ENCODE measurements at regions not wholly inside any gene's neighbourhood (a gene's known extent, or its start where the extent isn't known, plus 50 kb on each side); places are given as distances from the start of the nearest gene placed in this dataset.

GRCh38 chr2:207318181-207318628 is 152.5 kb upstream of the KLF7 start:
- Histone ChIP-seq H3K4me3 (ENCODE audit: low read depth, low read length) (no peak overlapping the region), H3K27me3 (ENCODE audit: control insufficient read depth, insufficient read depth, low read length) (no peaks in the 10 kb centered on the region), H3K27ac (ENCODE audit: low read depth, low read length) (no peak overlapping the region), H3K36me3 (ENCODE audit: control insufficient read depth, insufficient read depth, low read length) (no peaks in the 10 kb centered on the region), H3K4me1 (ENCODE audit: control insufficient read depth, insufficient read depth, low read length) (no peaks in the 10 kb centered on the region), H3K9me3 (ENCODE audit: control insufficient read depth, insufficient read depth, low read length) (no peaks in the 10 kb centered on the region)
- no peak for DNase-seq (ENCODE audit: low read depth in 4 of 6, low spot score in 6 of 6)
- WGBS (ENCODE audit: insufficient coverage) = 93% methylated on average over 1 of the region's 4 CpGs

GRCh38 chr2:207319316-207319715 is 153.6 kb upstream of the KLF7 start:
- no peak for DNase-seq (ENCODE audit: low read depth in 4 of 6, low spot score in 6 of 6)

GRCh38 chr2:207320381-207321159 is 154.8 kb upstream of the KLF7 start:
- DNase-seq (ENCODE audit: low read depth in 4 of 6, low spot score in 6 of 6) = no peak
- H3K27ac ChIP-seq (ENCODE audit: low read depth, low read length) = no peak overlapping the region
- H3K36me3 ChIP-seq (ENCODE audit: control insufficient read depth, insufficient read depth, low read length) = no peaks in the 10 kb centered on the region
- H3K27me3 ChIP-seq (ENCODE audit: control insufficient read depth, insufficient read depth, low read length) = no peaks in the 10 kb centered on the region
- H3K4me1 ChIP-seq (ENCODE audit: control insufficient read depth, insufficient read depth, low read length) = no peaks in the 10 kb centered on the region
- 80% methylated on average over 1 of the region's 5 CpGs for WGBS (ENCODE audit: insufficient coverage)
- no peak overlapping the region for H3K4me3 ChIP-seq (ENCODE audit: low read depth, low read length)
- no peaks in the 10 kb centered on the region for H3K9me3 ChIP-seq (ENCODE audit: control insufficient read depth, insufficient read depth, low read length)

More at GRCh38 chr2:207319316-207319715, 153.6 kb upstream of the KLF7 start:
- no peaks in the 10 kb centered on the region for H3K36me3 ChIP-seq (ENCODE audit: control insufficient read depth, insufficient read depth, low read length)
- H3K4me3 ChIP-seq (ENCODE audit: low read depth, low read length) = no peak overlapping the region
- no peak overlapping the region for H3K27ac ChIP-seq (ENCODE audit: low read depth, low read length)
- H3K27me3 ChIP-seq (ENCODE audit: control insufficient read depth, insufficient read depth, low read length) = no peaks in the 10 kb centered on the region
- H3K9me3 ChIP-seq (ENCODE audit: control insufficient read depth, insufficient read depth, low read length) = no peaks in the 10 kb centered on the region
- H3K4me1 ChIP-seq (ENCODE audit: control insufficient read depth, insufficient read depth, low read length) = no peaks in the 10 kb centered on the region

- DNase-seq (ENCODE audit: low read depth in 4 of 6, low spot score in 6 of 6) = no peak
- Histone ChIP-seq H3K27me3 (ENCODE audit: control insufficient read depth, insufficient read depth, low read length) (no peaks in the 10 kb centered on the region), H3K36me3 (ENCODE audit: control insufficient read depth, insufficient read depth, low read length) (no peaks in the 10 kb centered on the region), H3K9me3 (ENCODE audit: control insufficient read depth, insufficient read depth, low read length) (no peaks in the 10 kb centered on the region), H3K27ac (ENCODE audit: low read depth, low read length) (no peak overlapping the region), H3K4me1 (ENCODE audit: control insufficient read depth, insufficient read depth, low read length) (no peaks in the 10 kb centered on the region), H3K4me3 (ENCODE audit: low read depth, low read length) (no peak overlapping the region)
- WGBS (ENCODE audit: insufficient coverage) = no CpG with 5 or more reads among the region's 1 CpG
These were observed 155.8 kb upstream of the KLF7 start for GRCh38 chr2:207321514-207321913.

GRCh38 chr2:207324001-207324400 is 158.3 kb upstream of the KLF7 start:
- no peak for DNase-seq (ENCODE audit: low read depth in 4 of 6, low spot score in 6 of 6)
- H3K4me1 ChIP-seq (ENCODE audit: control insufficient read depth, insufficient read depth, low read length) = no peaks in the 10 kb centered on the region
- H3K9me3 ChIP-seq (ENCODE audit: control insufficient read depth, insufficient read depth, low read length) = no peaks in the 10 kb centered on the region
- no peaks in the 10 kb centered on the region for H3K27me3 ChIP-seq (ENCODE audit: control insufficient read depth, insufficient read depth, low read length)
- H3K36me3 ChIP-seq (ENCODE audit: control insufficient read depth, insufficient read depth, low read length) = no peaks in the 10 kb centered on the region
- H3K27ac ChIP-seq (ENCODE audit: low read depth, low read length) = no peak overlapping the region
- H3K4me3 ChIP-seq (ENCODE audit: low read depth, low read length) = no peak overlapping the region
- WGBS (ENCODE audit: insufficient coverage) = 90% methylated on average over 1 of the region's 1 CpG

- no peaks in the 10 kb centered on the region for H3K4me1 ChIP-seq (ENCODE audit: control insufficient read depth, insufficient read depth, low read length)
- H3K27ac ChIP-seq (ENCODE audit: low read depth, low read length) = no peak overlapping the region
- H3K9me3 ChIP-seq (ENCODE audit: control insufficient read depth, insufficient read depth, low read length) = no peaks in the 10 kb centered on the region
- WGBS (ENCODE audit: insufficient coverage) = no CpG with 5 or more reads among the region's 1 CpG
- no peaks in the 10 kb centered on the region for H3K27me3 ChIP-seq (ENCODE audit: control insufficient read depth, insufficient read depth, low read length)
- no peaks in the 10 kb centered on the region for H3K36me3 ChIP-seq (ENCODE audit: control insufficient read depth, insufficient read depth, low read length)
- DNase-seq (ENCODE audit: low read depth in 4 of 6, low spot score in 6 of 6) = no peak
- H3K4me3 ChIP-seq (ENCODE audit: low read depth, low read length) = no peak overlapping the region
These were observed 161.8 kb upstream of the KLF7 start for GRCh38 chr2:207327513-207327912.

GRCh38 chr2:207328944-207329386 is 163.2 kb upstream of the KLF7 start:
- no peak overlapping the region for H3K27ac ChIP-seq (ENCODE audit: low read depth, low read length)
- no peaks in the 10 kb centered on the region for H3K9me3 ChIP-seq (ENCODE audit: control insufficient read depth, insufficient read depth, low read length)
- 75% methylated on average over 1 of the region's 1 CpG for WGBS (ENCODE audit: insufficient coverage)
- no peaks in the 10 kb centered on the region for H3K4me1 ChIP-seq (ENCODE audit: control insufficient read depth, insufficient read depth, low read length)
- H3K4me3 ChIP-seq (ENCODE audit: low read depth, low read length) = no peak overlapping the region
- no peaks in the 10 kb centered on the region for H3K36me3 ChIP-seq (ENCODE audit: control insufficient read depth, insufficient read depth, low read length)
- DNase-seq (ENCODE audit: low read depth in 4 of 6, low spot score in 6 of 6) = no peak
- H3K27me3 ChIP-seq (ENCODE audit: control insufficient read depth, insufficient read depth, low read length) = no peaks in the 10 kb centered on the region

- DNase-seq (ENCODE audit: low read depth in 4 of 6, low spot score in 6 of 6) = peak in 1 of 6 donors; percentile 51
- no peaks in the 10 kb centered on the region for H3K27me3 ChIP-seq (ENCODE audit: control insufficient read depth, insufficient read depth, low read length)
- 82% methylated on average over 7 of the region's 7 CpGs for WGBS (ENCODE audit: insufficient coverage)
- no peaks in the 10 kb centered on the region for H3K36me3 ChIP-seq (ENCODE audit: control insufficient read depth, insufficient read depth, low read length)
- no peak overlapping the region for H3K27ac ChIP-seq (ENCODE audit: low read depth, low read length)
- H3K4me1 ChIP-seq (ENCODE audit: control insufficient read depth, insufficient read depth, low read length) = peaks cover 8% of the 10 kb centered on the region
- no peak overlapping the region for H3K4me3 ChIP-seq (ENCODE audit: low read depth, low read length)
- H3K9me3 ChIP-seq (ENCODE audit: control insufficient read depth, insufficient read depth, low read length) = no peaks in the 10 kb centered on the region
These were observed 165.2 kb upstream of the KLF7 start for GRCh38 chr2:207330912-207331311.

GRCh38 chr2:207331674-207332073 is 165.9 kb upstream of the KLF7 start:
- Histone ChIP-seq H3K4me3 (ENCODE audit: low read depth, low read length) (no peak overlapping the region), H3K27ac (ENCODE audit: low read depth, low read length) (no peak overlapping the region), H3K4me1 (ENCODE audit: control insufficient read depth, insufficient read depth, low read length) (peaks cover 8% of the 10 kb centered on the region), H3K9me3 (ENCODE audit: control insufficient read depth, insufficient read depth, low read length) (no peaks in the 10 kb centered on the region), H3K27me3 (ENCODE audit: control insufficient read depth, insufficient read depth, low read length) (no peaks in the 10 kb centered on the region), H3K36me3 (ENCODE audit: control insufficient read depth, insufficient read depth, low read length) (no peaks in the 10 kb centered on the region)
- DNase-seq (ENCODE audit: low read depth in 4 of 6, low spot score in 6 of 6) = no peak
- WGBS (ENCODE audit: insufficient coverage) = no CpG with 5 or more reads among the region's 6 CpGs

GRCh38 chr2:207332480-207333212 is 166.9 kb upstream of the KLF7 start:
- H3K27ac ChIP-seq (ENCODE audit: low read depth, low read length) = no peak overlapping the region

More at GRCh38 chr2:207332480-207333212, 166.9 kb upstream of the KLF7 start:
- no peaks in the 10 kb centered on the region for H3K36me3 ChIP-seq (ENCODE audit: control insufficient read depth, insufficient read depth, low read length)
- no peaks in the 10 kb centered on the region for H3K9me3 ChIP-seq (ENCODE audit: control insufficient read depth, insufficient read depth, low read length)
- peaks cover 8% of the 10 kb centered on the region for H3K4me1 ChIP-seq (ENCODE audit: control insufficient read depth, insufficient read depth, low read length)
- WGBS (ENCODE audit: insufficient coverage) = 50% methylated on average over 1 of the region's 3 CpGs
- H3K27me3 ChIP-seq (ENCODE audit: control insufficient read depth, insufficient read depth, low read length) = no peaks in the 10 kb centered on the region
- DNase-seq (ENCODE audit: low read depth in 4 of 6, low spot score in 6 of 6) = no peak
- H3K4me3 ChIP-seq (ENCODE audit: low read depth, low read length) = no peak overlapping the region

All from spinal cord (tissue), 9 donors.